Stimulated activated CD8-positive, alpha-beta memory T cell treated with anti-CD3 and anti-CD28 coated beads, Interleukin-15, amount 100 ng/mL, for 48 hours (primary cell): ENCODE measurements at regions not wholly inside any gene's neighbourhood (a gene's known extent, or its start where the extent isn't known, plus 50 kb on each side); places are given as distances from the start of the nearest gene placed in this dataset.

Experiments used
- DNase-seq, 2 donors: peaks; one replicate each; pipeline ENCODE4 v3.0.0-alpha.2; 2020; ENCODE audit warnings: low read depth in 2 of 2

- no peak for DNase-seq
These were observed 92.0 kb downstream of the CMPK2 start for GRCh38 chr2:6773694-6774044.

DNA sequence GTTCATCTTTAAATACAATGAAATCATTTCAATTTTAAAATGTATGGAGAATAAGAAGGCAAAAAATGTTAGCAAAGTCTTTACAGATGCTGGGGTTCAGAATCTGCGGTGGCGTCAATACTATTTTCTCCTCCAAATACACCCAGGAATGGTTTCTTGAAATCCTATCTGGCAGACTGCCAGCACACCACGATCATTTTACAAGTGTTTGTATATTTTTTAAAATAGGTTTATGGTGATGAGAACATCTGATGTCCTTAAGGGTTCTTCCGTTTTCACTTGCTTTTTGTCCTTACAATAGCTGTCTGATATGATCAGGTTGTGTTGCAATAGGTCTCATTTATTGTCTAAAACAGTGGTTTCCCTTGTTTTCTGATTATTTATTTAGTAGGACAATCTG, 89.6 kb downstream of the CMPK2 start:
- no peak for DNase-seq

GRCh38 chr2:6777626-6778025, 88.1 kb downstream of the CMPK2 start:
- no peak for DNase-seq

DNA sequence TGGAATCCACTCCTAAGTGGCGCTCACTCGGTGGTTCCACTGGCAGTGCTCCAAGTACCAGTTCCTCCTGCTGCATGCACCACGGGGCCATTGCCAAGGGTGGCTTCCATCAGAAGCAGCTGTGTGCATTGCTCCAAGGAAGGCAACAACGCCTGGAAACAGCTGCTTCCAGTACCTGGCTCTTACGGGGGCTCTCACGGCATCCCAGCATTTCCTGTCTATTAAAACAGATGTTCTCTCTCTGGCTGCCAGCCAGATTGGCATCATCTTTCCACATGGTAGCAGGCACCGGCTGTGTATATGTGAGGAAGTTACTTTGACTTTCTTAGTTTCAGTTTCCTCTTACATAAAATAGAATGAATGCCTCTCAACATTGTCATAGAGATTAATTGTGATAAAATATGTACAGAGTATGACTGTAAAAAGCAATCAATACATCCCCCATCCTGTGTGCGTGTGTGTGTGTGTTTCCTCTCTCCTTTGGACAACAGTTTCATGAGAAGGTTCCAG, 84.9 kb downstream of the CMPK2 start:
- DNase-seq = no peak

- no peak for DNase-seq
These were observed 83.0 kb downstream of the CMPK2 start for GRCh38 chr2:6782517-6783237.

- no peak for DNase-seq
These were observed 82.5 kb downstream of the CMPK2 start for GRCh38 chr2:6783238-6783614.

DNA sequence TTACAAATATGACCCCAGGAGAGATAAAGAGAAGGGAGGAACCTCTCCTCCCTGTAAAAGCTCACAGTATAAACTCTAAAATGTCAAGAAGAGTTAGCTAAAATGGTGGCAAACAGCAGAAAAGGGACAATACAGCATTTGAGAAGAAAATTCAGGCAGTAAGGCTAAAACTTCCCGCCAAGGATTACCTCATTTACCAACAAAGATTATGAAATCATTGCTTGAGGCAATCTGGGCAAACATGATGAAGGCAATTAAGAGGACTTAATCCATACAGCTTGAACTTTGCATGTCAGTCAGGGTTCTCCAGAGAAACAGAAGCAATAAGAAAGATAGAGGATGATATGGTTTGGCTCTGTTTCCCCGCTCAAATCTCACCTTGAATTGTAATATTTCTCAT, 81.4 kb downstream of the CMPK2 start:
- DNase-seq = no peak

DNA sequence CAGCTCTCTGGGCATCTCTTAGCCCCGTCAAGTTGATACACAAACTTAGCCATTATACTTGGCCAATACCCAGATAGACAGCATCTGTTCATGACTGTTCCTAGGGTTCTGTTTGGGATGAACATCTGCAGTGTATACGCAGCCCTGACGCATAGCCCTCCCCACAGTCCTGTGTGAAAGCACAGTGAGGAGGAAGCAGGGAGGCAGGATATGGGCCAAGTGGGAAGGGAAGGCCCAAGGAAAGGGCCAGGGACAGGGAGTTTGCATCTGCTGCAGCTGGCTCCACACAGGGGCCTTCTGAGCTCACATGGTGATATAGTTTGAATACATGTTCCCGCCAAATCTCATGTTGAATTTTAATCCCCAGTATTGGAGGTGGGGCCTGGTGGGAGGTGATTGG, 80.2 kb downstream of the CMPK2 start:
- no peak for DNase-seq

DNA sequence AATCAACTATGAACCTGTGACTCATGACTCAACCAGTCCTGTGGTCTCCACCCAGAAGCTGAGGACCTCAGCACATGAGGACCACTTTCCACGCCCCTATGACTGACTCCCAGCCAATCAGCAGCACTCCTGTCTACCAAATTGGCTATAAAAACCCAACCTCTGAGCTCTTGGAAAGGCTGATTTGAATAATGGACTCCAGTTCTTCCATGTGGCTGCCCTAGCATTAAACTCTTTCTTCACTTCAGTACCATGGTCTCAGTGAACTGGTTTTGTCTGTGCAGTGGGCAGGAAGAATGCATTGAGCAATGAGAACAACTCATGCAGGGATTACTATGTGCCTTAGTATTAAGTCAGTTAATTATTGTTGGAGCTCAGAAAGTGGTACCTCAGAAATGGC, 78.3 kb downstream of the CMPK2 start:
- DNase-seq = no peak

GRCh38 chr2:6788614-6789013, 77.1 kb downstream of the CMPK2 start:
- no peak for DNase-seq

GRCh38 chr2:6789559-6790138, 76.1 kb downstream of the CMPK2 start:
- DNase-seq = no peak

GRCh38 chr2:6791682-6792081, 74.0 kb downstream of the CMPK2 start:
- no peak for DNase-seq

- no peak for DNase-seq
These were observed 72.8 kb downstream of the CMPK2 start for GRCh38 chr2:6792883-6793282.

DNA sequence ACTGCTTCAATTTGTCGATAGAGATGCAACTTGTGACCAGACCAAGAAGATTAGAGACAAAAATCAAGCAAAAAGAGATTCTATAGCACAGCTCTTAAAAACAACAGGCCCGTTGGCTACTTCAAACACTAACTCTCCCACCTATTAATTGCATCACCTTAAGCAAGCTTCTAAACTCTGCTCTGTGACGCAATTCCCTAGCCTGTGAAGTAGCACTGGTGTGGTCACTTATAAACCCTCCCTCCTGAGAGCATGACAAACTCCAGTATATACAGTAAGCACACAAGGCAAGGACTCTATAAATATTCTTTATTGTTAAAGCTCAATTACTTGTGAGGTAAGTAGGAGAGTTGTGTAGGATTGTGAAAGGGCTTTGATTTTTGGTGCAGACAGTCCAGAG, 72.3 kb downstream of the CMPK2 start:
- DNase-seq = no peak

DNA sequence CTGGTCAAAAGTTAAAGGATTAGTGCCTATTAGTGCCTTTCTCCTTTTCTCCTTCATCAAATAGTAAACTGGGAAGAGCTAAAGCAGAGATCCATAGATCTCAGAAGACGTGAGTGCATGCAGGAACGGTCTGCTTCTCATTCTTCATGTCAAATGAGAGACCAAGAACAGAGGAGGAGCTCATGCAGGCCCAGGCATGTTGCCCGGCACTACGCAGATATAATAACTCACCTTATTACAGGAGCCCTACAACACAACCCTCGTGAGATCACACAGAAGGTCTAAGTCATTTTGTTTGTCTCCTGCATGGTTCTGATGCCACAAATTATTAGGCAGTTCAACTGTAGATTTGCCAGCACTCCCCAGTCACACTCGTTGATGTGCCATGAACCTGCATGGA, 71.8 kb downstream of the CMPK2 start:
- no peak for DNase-seq

GRCh38 chr2:6794448-6794847, 71.3 kb downstream of the CMPK2 start:
- DNase-seq = no peak
